ENCODE measurements at regions not wholly inside any gene's neighbourhood (a gene's known extent, or its start where the extent isn't known, plus 50 kb on each side); places are given as distances from the start of the nearest gene placed in this dataset.

- in situ Hi-C loops (cut with HindIII; ENCODE audit: low sequenced_read_pairs): no loop called here
- H3K4me3 ChIP-seq (ENCODE audit: low read depth, low read length): no peak overlapping the region
- TF ChIP-seq CTCF (IDR thresholded peaks at IDR 0.05; ENCODE audit: low read depth, low read length, missing control alignments): no peak
- DNase-seq (ENCODE audit: low read depth): no peak
Measured at GRCh38 chr17:79174905-79175856, 100.6 kb downstream of the ENGASE start.

- no peak overlapping the region for H3K4me3 ChIP-seq (ENCODE audit: low read depth, low read length)
- TF ChIP-seq CTCF (IDR thresholded peaks at IDR 0.05; ENCODE audit: low read depth, low read length, missing control alignments): no peak
- in situ Hi-C loops (cut with HindIII; ENCODE audit: low sequenced_read_pairs): no loop called here
- no peak for DNase-seq (ENCODE audit: low read depth)
Measured at GRCh38 chr17:79174193-79174765, 99.7 kb downstream of the ENGASE start.

- no peak for DNase-seq (ENCODE audit: low read depth)
- H3K4me3 ChIP-seq (ENCODE audit: low read depth, low read length): no peak overlapping the region
- in situ Hi-C loops (cut with HindIII; ENCODE audit: low sequenced_read_pairs): no loop called here
- TF ChIP-seq CTCF (IDR thresholded peaks at IDR 0.05; ENCODE audit: low read depth, low read length, missing control alignments): no peak
Measured at GRCh38 chr17:79171188-79171587, 96.6 kb downstream of the ENGASE start.

- no peak overlapping the region for H3K4me3 ChIP-seq (ENCODE audit: low read depth, low read length)
- no peak for TF ChIP-seq CTCF (IDR thresholded peaks at IDR 0.05; ENCODE audit: low read depth, low read length, missing control alignments)
- in situ Hi-C loops (cut with HindIII; ENCODE audit: low sequenced_read_pairs): no loop called here
- DNase-seq (ENCODE audit: low read depth): no peak
Measured at GRCh38 chr17:79169861-79170260, 95.2 kb downstream of the ENGASE start.

GRCh38 chr17:79169366-79169765 lies 94.7 kb downstream of the ENGASE start:
- H3K4me3 ChIP-seq (ENCODE audit: low read depth, low read length): no peak overlapping the region
- DNase-seq (ENCODE audit: low read depth): no peak
- in situ Hi-C loops (cut with HindIII; ENCODE audit: low sequenced_read_pairs): no loop called here
- no peak for TF ChIP-seq CTCF (IDR thresholded peaks at IDR 0.05; ENCODE audit: low read depth, low read length, missing control alignments)

- no peak for TF ChIP-seq CTCF (IDR thresholded peaks at IDR 0.05; ENCODE audit: low read depth, low read length, missing control alignments)
- no peak for DNase-seq (ENCODE audit: low read depth)
- in situ Hi-C loops (cut with HindIII; ENCODE audit: low sequenced_read_pairs): no loop called here
- no peak overlapping the region for H3K4me3 ChIP-seq (ENCODE audit: low read depth, low read length)
Measured at GRCh38 chr17:79168486-79169055, 93.9 kb downstream of the ENGASE start.
